Thyroid gland (tissue), 4 donors: ENCODE measurements at regions not wholly inside any gene's neighbourhood (a gene's known extent, or its start where the extent isn't known, plus 50 kb on each side); places are given as distances from the start of the nearest gene placed in this dataset.

Source experiments
- CTCF ChIP-seq, 6 experiments: fragments of 200-600 bp in 3 of 6; fragments of 450-650 bp in 3 of 6; sonication (generic) in 3 of 6; IDR thresholded peaks; one replicate each; pipeline ENCODE4 v1.5.1; 2016 to 2019; ENCODE audit warnings: antibody characterized with exemption in 6 of 6, mild to moderate bottlenecking in 2 of 6, inconsistent platforms in 1 of 6, moderate library complexity in 1 of 6
- POLR2A ChIP-seq, 2 donors: fragments of 450-650 bp; IDR thresholded peaks; one replicate each; pipeline ENCODE4 v1.6.1; 2017; ENCODE audit warnings: antibody characterized with exemption in 2 of 2, mild to moderate bottlenecking in 2 of 2, moderate library complexity in 1 of 2

- no peak for TF ChIP-seq CTCF (IDR thresholded peaks at IDR 0.05)
- no peak for TF ChIP-seq POLR2A (IDR thresholded peaks at IDR 0.05)
These were observed 1108.2 kb upstream of the GJE1 start for GRCh38 chr6:141024526-141024925.
